H1 (cell line): ENCODE measurements at regions not wholly inside any gene's neighbourhood (a gene's known extent, or its start where the extent isn't known, plus 50 kb on each side); places are given as distances from the start of the nearest gene placed in this dataset.

Experiments used
- CTCF ChIA-PET: fragments of 300-600 bp; sonication (Branson Sonifier 250); formaldehyde crosslinking; loops from one replicate; lab custom pipeline; 2021; ENCODE audit not compliant: partially characterized antibody; lab: Charles Lee
- POLR2A ChIA-PET: fragments of 300-600 bp; sonication (Branson Sonifier 250); formaldehyde crosslinking; loops from one replicate; lab custom pipeline; 2021; ENCODE audit warnings: inconsistent platforms; ENCODE audit not compliant: partially characterized antibody; lab: Charles Lee
- DNase-seq, 2 experiments: peaks; one replicate each; pipeline versions ENCODE4 v3.0.0 to v3.0.0-alpha.2; 2010 to 2022; ENCODE audit warnings: low spot score in 2 of 2, low read depth in 1 of 2, mixed read lengths in 1 of 2
- FAIRE-seq: peaks from 2 replicates; lab custom pipeline; 2011; peaks lifted over from hg19 to GRCh38; lab: Jason Lieb, UNC
- H2AFZ ChIP-seq: 2 replicates; pipeline ENCODE4 v1.8.1; 2012; ENCODE audit warnings: low read length, inconsistent platforms
- H2AK5ac ChIP-seq: 2 replicates; pipeline ENCODE4 v1.6.1; 2013; ENCODE audit warnings: low read depth, low read length
- H2BK120ac ChIP-seq: replicated peaks from 2 replicates; pipeline ENCODE3; 2013; ENCODE audit warnings: low read depth, low read length, inconsistent platforms
- H2BK12ac ChIP-seq: 2 replicates; pipeline ENCODE4 v1.6.1; 2013; ENCODE audit warnings: low read depth, low read length
- H2BK15ac ChIP-seq: 2 replicates; pipeline ENCODE4 v1.6.1; 2013; ENCODE audit warnings: low read length
- H2BK20ac ChIP-seq: 2 replicates; pipeline ENCODE4 v1.6.1; 2013; ENCODE audit warnings: low read length
- H2BK5ac ChIP-seq: 2 replicates; pipeline ENCODE4 v1.6.1; 2013; ENCODE audit warnings: low read depth, low read length
- H3K14ac ChIP-seq: 2 replicates; pipeline ENCODE4 v1.6.1; 2013; ENCODE audit warnings: inconsistent platforms; ENCODE audit not compliant: insufficient read length
- H3K18ac ChIP-seq: 2 replicates; pipeline ENCODE4 v1.6.1; 2013; ENCODE audit warnings: low read length; ENCODE audit errors: extremely low read depth
- H3K23ac ChIP-seq: 2 replicates; pipeline ENCODE4 v1.6.1; 2013; ENCODE audit warnings: inconsistent platforms; ENCODE audit not compliant: insufficient read length
- H3K23me2 ChIP-seq: 2 replicates; pipeline ENCODE4 v1.6.1; 2013; ENCODE audit warnings: low read depth, low read length
- H3K27ac ChIP-seq: 2 replicates; pipeline ENCODE4 v1.6.1; 2011; ENCODE audit warnings: low read depth, low read length, inconsistent platforms
- H3K27me3 ChIP-seq, 4 experiments: replicated peaks in 1 of 4; 1 replicate in 1 of 4; 2 replicates in 3 of 4; pipeline versions ENCODE4 v1.6.1 to v1.8.1; 2011 to 2013; ENCODE audit warnings: low read length in 3 of 4, mild to moderate bottlenecking in 3 of 4, inconsistent platforms in 2 of 4, mixed read lengths in 2 of 4, moderate library complexity in 1 of 4; ENCODE audit not compliant: control insufficient read depth in 3 of 4, insufficient read depth in 3 of 4; ENCODE audit errors: extremely low read depth in 1 of 4
- H3K36me3 ChIP-seq, 4 experiments: 2 replicates each; pipeline versions ENCODE4 v1.6.1 to v1.8.1; 2011 to 2013; ENCODE audit warnings: mild to moderate bottlenecking in 4 of 4, low read length in 3 of 4, moderate library complexity in 2 of 4, control low read depth in 1 of 4, inconsistent platforms in 1 of 4; ENCODE audit not compliant: insufficient read depth in 4 of 4, control insufficient read depth in 2 of 4
- H3K4ac ChIP-seq: replicated peaks from 2 replicates; pipeline ENCODE3; 2013; ENCODE audit warnings: low read length, low read depth, mixed read lengths, inconsistent platforms; ENCODE audit not compliant: insufficient read length
- H3K4me1 ChIP-seq, 4 experiments: replicated peaks in 1 of 4; 1 replicate in 1 of 4; 2 replicates in 3 of 4; pipeline versions ENCODE4 v1.6.1 to v1.8.1; 2011 to 2013; ENCODE audit warnings: low read length in 3 of 4, inconsistent platforms in 2 of 4, mixed read lengths in 1 of 4; ENCODE audit not compliant: insufficient read depth in 4 of 4, control insufficient read depth in 3 of 4
- H3K4me2 ChIP-seq, 2 experiments: 2 replicates each; pipeline versions ENCODE4 v1.6.1 to v1.8.1; 2011 to 2013; ENCODE audit warnings: low read depth in 2 of 2, low read length in 2 of 2, control low read depth in 1 of 2, inconsistent platforms in 1 of 2, mild to moderate bottlenecking in 1 of 2; ENCODE audit not compliant: insufficient read depth in 1 of 2
- H3K4me3 ChIP-seq, 4 experiments: fragments of 200-600, 300-600 bp in 1 of 4; sonication (generic), shearing (Covaris generic), sonication (Bioruptor Twin) in 1 of 4; 2 replicates each; pipeline versions ENCODE4 v1.5.1 to v1.8.1; 2011 to 2016; ENCODE audit warnings: low read length in 4 of 4, low read depth in 3 of 4, control low read depth in 2 of 4, inconsistent platforms in 2 of 4, mild to moderate bottlenecking in 2 of 4, mixed read lengths in 1 of 4, moderate library complexity in 1 of 4; ENCODE audit not compliant: insufficient read depth in 2 of 4; ENCODE audit errors: extremely low read depth in 1 of 4
- H3K56ac ChIP-seq: replicated peaks from 2 replicates; pipeline ENCODE3; 2013; ENCODE audit warnings: low read depth, mild to moderate bottlenecking, mixed read lengths, low read length, inconsistent platforms; ENCODE audit not compliant: insufficient read length
- H3K79me1 ChIP-seq: 2 replicates; pipeline ENCODE4 v1.6.1; 2013; ENCODE audit warnings: low read depth, low read length, control low read depth
- H3K79me2 ChIP-seq, 2 experiments: 2 replicates each; pipeline versions ENCODE4 v1.6.1 to v1.8.1; 2012 to 2013; ENCODE audit warnings: low read length in 2 of 2, mild to moderate bottlenecking in 2 of 2, inconsistent platforms in 1 of 2; ENCODE audit not compliant: insufficient read depth in 2 of 2, control insufficient read depth in 1 of 2
- H3K9ac ChIP-seq, 4 experiments: replicated peaks in 1 of 4; 1 replicate in 1 of 4; 2 replicates in 3 of 4; pipeline versions ENCODE4 v1.6.1 to v1.8.1; 2011 to 2013; ENCODE audit warnings: low read depth in 3 of 4, low read length in 3 of 4, control low read depth in 2 of 4, mild to moderate bottlenecking in 2 of 4, moderate library complexity in 2 of 4, inconsistent platforms in 1 of 4; ENCODE audit errors: extremely low read depth in 1 of 4
- H3K9me3 ChIP-seq, 2 experiments: 2 replicates each; pipeline versions ENCODE4 v1.6.1 to v1.8.1; 2012 to 2013; ENCODE audit warnings: mild to moderate bottlenecking in 2 of 2, moderate library complexity in 2 of 2, control low read depth in 1 of 2, inconsistent platforms in 1 of 2, low read depth in 1 of 2, low read length in 1 of 2, mixed read lengths in 1 of 2; ENCODE audit not compliant: insufficient read depth in 2 of 2
- H4K20me1 ChIP-seq, 2 experiments: replicated peaks in 1 of 2; 2 replicates each; pipeline versions ENCODE3 to v1.8.1; 2011 to 2013; ENCODE audit warnings: inconsistent platforms in 2 of 2, low read length in 2 of 2, mild to moderate bottlenecking in 1 of 2; ENCODE audit not compliant: insufficient read depth in 2 of 2, control insufficient read depth in 1 of 2
- H4K5ac ChIP-seq: 2 replicates; pipeline ENCODE4 v1.6.1; 2013; ENCODE audit warnings: low read length, low read depth, mixed read lengths, inconsistent platforms; ENCODE audit not compliant: insufficient read length
- H4K8ac ChIP-seq: 2 replicates; pipeline ENCODE4 v1.8.0; 2013; ENCODE audit warnings: mild to moderate bottlenecking, moderate library complexity, low read length, inconsistent platforms; ENCODE audit not compliant: insufficient read depth; ENCODE audit errors: extremely low read depth
- H4K91ac ChIP-seq: replicated peaks from 2 replicates; pipeline ENCODE3; 2013; ENCODE audit warnings: low read length, mixed read lengths, inconsistent platforms; ENCODE audit not compliant: insufficient read length
- ASH2L ChIP-seq: fragments of 200-600, 300-600 bp; sonication (generic); IDR thresholded peaks from one replicate; pipeline ENCODE4 v1.7.1; 2017; ENCODE audit warnings: low read length
- CBX8 ChIP-seq: fragments of 300-800, 300-1000 bp; sonication (generic); IDR thresholded peaks from 2 replicates; pipeline ENCODE4 v1.7.1; 2016; ENCODE audit warnings: low read depth, low read length, borderline replicate concordance
- CHD1 ChIP-seq: IDR thresholded peaks from 2 replicates; pipeline ENCODE4 v1.6.1; 2012; ENCODE audit warnings: low read depth, low read length, improper control_type of control experiment
- EZH2 ChIP-seq: fragments of 200-600 bp; sonication (generic); IDR thresholded peaks from 2 replicates; pipeline ENCODE4 v1.7.1; 2012; ENCODE audit warnings: low read depth, mild to moderate bottlenecking, moderate library complexity, low read length, inconsistent platforms; ENCODE audit not compliant: severe bottlenecking
- JUND ChIP-seq: IDR thresholded peaks from 2 replicates; pipeline ENCODE4 v1.6.1; 2011; ENCODE audit warnings: mild to moderate bottlenecking, improper control_type of control experiment, low read length
- PHF8 ChIP-seq: fragments of 200-600 bp; sonication (generic); conservative IDR thresholded peaks from 2 replicates; pipeline ENCODE4 v1.7.1; 2012; ENCODE audit warnings: low read depth, mild to moderate bottlenecking, inconsistent platforms, low read length, moderate library complexity
- RXRA ChIP-seq: IDR thresholded peaks from 2 replicates; pipeline ENCODE4 v1.6.1; 2011; ENCODE audit warnings: low read depth, mild to moderate bottlenecking, low read length, moderate library complexity; ENCODE audit not compliant: insufficient read depth
- SAP30 ChIP-seq: fragments of 300-600 bp; sonication (generic); IDR thresholded peaks from 2 replicates; pipeline ENCODE4 v1.7.1; 2012; ENCODE audit warnings: low read length, moderate library complexity, mild to moderate bottlenecking, inconsistent platforms; ENCODE audit not compliant: insufficient read depth, insufficient replicate concordance
- SP1 ChIP-seq: IDR thresholded peaks from 2 replicates; pipeline ENCODE4 v1.6.1; 2011; ENCODE audit warnings: low read depth, low read length
- TAF1 ChIP-seq: IDR thresholded peaks from 2 replicates; pipeline ENCODE4 v1.6.1; 2011; ENCODE audit warnings: mild to moderate bottlenecking, low read depth, low read length
- TAF7 ChIP-seq: optimal IDR thresholded peaks from 2 replicates; pipeline ENCODE3; 2011; ENCODE audit warnings: low read depth, mild to moderate bottlenecking, inconsistent platforms, low read length, moderate library complexity, borderline replicate concordance
- TCF12 ChIP-seq: IDR thresholded peaks from 2 replicates; pipeline ENCODE4 v1.6.1; 2011; ENCODE audit warnings: low read depth, mild to moderate bottlenecking, low read length
- TEAD4 ChIP-seq: IDR thresholded peaks from 2 replicates; pipeline ENCODE4 v1.6.1; 2012; ENCODE audit warnings: low read depth, low read length, inconsistent platforms, mixed read lengths
- WGBS, 2 experiments: shearing (Covaris generic) in 1 of 2; methylation state at CpG; one replicate each; pipeline versions ENCODE4 v1.1.6 to v1.1.7; 2013 to 2015; ENCODE audit warnings: low lambda C conversion rate in 2 of 2, mixed read lengths in 2 of 2, inconsistent platforms in 1 of 2, low coverage in 1 of 2, missing lambda C conversion rate in 1 of 2; ENCODE audit not compliant: insufficient replicate concordance in 2 of 2, insufficient coverage in 1 of 2, insufficient read length in 1 of 2; ENCODE audit errors: extremely low coverage in 1 of 2, missing lambda C conversion rate in 1 of 2; 5-methylcytosine and 5-hydroxymethylcytosine counted together
- TF ChIP-seq, protein P1 (sequence below): IDR thresholded peaks from 2 replicates; pipeline ENCODE4 v1.6.1; 2011; ENCODE audit warnings: low read depth, mild to moderate bottlenecking, low read length; ENCODE audit not compliant: insufficient read depth

DNA sequence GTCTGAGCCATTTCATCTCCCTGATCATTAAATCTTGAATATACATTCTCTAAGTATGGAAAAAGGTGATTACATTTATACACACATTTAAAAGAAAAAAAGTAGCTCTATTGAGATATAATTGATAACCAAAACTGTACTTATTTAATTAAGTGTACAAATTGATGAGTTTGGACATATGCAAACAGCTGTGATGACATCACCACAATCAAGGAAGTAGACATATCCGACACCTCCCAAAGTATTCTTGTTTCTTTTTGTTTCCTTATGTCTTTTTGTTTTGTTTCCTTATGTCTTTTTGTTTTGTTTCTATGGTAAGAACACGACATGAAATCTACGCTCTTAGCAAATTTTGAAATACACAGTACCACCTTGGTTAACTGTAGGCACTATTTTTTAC is 1393.9 kb upstream of the MIR17HG start:
- Histone ChIP-seq H2BK5ac (no peak overlapping the region), H4K20me1 (no peaks in the 10 kb centered on the region), H4K5ac (no peak overlapping the region), H2BK12ac (no peak overlapping the region), H3K23ac (no peak overlapping the region), H3K79me1 (no peaks in the 10 kb centered on the region), H3K27ac (no peak overlapping the region), H3K79me2 (no peaks in the 10 kb centered on the region), H3K27me3 (no peaks in the 10 kb centered on the region), H3K18ac (no peak overlapping the region), H3K4ac (no peak overlapping the region), H2BK20ac (no peak overlapping the region), H3K4me3 (no peak overlapping the region), H3K9ac (no peak overlapping the region), H2AK5ac (no peak overlapping the region), H3K4me1 (no peaks in the 10 kb centered on the region), H2BK15ac (no peak overlapping the region), H4K8ac (no peak overlapping the region), H4K91ac (no peak overlapping the region), H3K4me2 (no peak overlapping the region), H3K23me2 (no peaks in the 10 kb centered on the region), H2AFZ (no peak overlapping the region), H3K9me3 (no peaks in the 10 kb centered on the region), H3K14ac (no peak overlapping the region), H3K56ac (no peak overlapping the region), H3K36me3 (no peaks in the 10 kb centered on the region), H2BK120ac (no peak overlapping the region)
- no peak for TF ChIP-seq SP1
- TF ChIP-seq EZH2 = no peak
- TF ChIP-seq PHF8 = no peak
- TF ChIP-seq TAF7 = no peak
- TF ChIP-seq SAP30 = no peak
- no peak for TF ChIP-seq JUND
- TF ChIP-seq TEAD4 = no peak
- no peak for TF ChIP-seq RXRA
- no peak for TF ChIP-seq ASH2L
- no peak for TF ChIP-seq CBX8
- no peak for TF ChIP-seq CHD1
- TF ChIP-seq TCF12 = no peak
- TF ChIP-seq, protein P1, sequence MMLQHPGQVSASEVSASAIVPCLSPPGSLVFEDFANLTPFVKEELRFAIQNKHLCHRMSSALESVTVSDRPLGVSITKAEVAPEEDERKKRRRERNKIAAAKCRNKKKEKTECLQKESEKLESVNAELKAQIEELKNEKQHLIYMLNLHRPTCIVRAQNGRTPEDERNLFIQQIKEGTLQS = no peak
- no peak for TF ChIP-seq TAF1
- no peak for FAIRE-seq
- WGBS, 2 experiments = 87% methylated on average over 3 of the region's 3 CpGs; no CpG with 5 or more reads in 1 of the 2 experiments
- POLR2A ChIA-PET = no interaction called here
- no peak for DNase-seq
- CTCF ChIA-PET = no interaction called here
